ENCODE measurements at regions not wholly inside any gene's neighbourhood (a gene's known extent, or its start where the extent isn't known, plus 50 kb on each side); places are given as distances from the start of the nearest gene placed in this dataset.

- DNase-seq (ENCODE audit: low spot score in 2 of 2), result no peak
- Histone ChIP-seq H3K4me1 (no peaks in the 10 kb centered on the region), H3K9me3 (no peaks in the 10 kb centered on the region), H3K27me3 (no peaks in the 10 kb centered on the region), H3K27ac (no peak overlapping the region), H3K36me3 (no peaks in the 10 kb centered on the region), H3K4me3 (no peak overlapping the region)
- WGBS, 2 donors, result 23 to 40% methylated on average over 5 of the region's 5 CpGs
- TF ChIP-seq, protein P1, sequence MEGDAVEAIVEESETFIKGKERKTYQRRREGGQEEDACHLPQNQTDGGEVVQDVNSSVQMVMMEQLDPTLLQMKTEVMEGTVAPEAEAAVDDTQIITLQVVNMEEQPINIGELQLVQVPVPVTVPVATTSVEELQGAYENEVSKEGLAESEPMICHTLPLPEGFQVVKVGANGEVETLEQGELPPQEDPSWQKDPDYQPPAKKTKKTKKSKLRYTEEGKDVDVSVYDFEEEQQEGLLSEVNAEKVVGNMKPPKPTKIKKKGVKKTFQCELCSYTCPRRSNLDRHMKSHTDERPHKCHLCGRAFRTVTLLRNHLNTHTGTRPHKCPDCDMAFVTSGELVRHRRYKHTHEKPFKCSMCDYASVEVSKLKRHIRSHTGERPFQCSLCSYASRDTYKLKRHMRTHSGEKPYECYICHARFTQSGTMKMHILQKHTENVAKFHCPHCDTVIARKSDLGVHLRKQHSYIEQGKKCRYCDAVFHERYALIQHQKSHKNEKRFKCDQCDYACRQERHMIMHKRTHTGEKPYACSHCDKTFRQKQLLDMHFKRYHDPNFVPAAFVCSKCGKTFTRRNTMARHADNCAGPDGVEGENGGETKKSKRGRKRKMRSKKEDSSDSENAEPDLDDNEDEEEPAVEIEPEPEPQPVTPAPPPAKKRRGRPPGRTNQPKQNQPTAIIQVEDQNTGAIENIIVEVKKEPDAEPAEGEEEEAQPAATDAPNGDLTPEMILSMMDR (IDR thresholded peaks at IDR 0.05), result no peak
- TF ChIP-seq EP300 (IDR thresholded peaks at IDR 0.05) (no peak), POLR2A (IDR thresholded peaks at IDR 0.05) (no peak)
Observed at GRCh38 chr20:12318043-12318442, 400.4 kb downstream of the BTBD3 start.

DNA sequence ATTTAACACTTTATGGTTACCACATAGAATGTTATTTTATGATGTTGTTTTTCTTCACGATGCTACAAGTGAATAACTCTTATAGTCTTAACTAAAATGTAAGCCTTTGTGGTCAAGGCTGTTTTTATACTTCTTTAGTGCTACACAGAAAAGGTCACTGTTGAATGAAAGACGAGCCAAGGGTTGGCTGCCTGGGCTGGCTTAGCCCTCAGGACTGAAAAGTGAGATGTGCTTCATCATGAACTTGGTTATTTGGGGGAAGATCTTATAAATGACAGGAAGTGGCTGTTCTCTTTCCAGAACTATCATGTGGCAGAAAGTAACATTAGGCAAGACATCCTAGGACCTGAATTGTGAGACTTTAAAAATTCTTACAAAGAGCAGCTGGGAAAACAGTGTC is 404.0 kb downstream of the BTBD3 start:
- H3K9me3 ChIP-seq, result no peaks in the 10 kb centered on the region
- DNase-seq (ENCODE audit: low spot score in 2 of 2), result no peak
- TF ChIP-seq, protein P1 (IDR thresholded peaks at IDR 0.05), result no peak
- TF ChIP-seq POLR2A (IDR thresholded peaks at IDR 0.05), result no peak
- TF ChIP-seq EP300 (IDR thresholded peaks at IDR 0.05), result no peak
- H3K36me3 ChIP-seq, result no peaks in the 10 kb centered on the region
- 24 to 26% methylated on average over 2 of the region's 2 CpGs for WGBS, 2 donors
- no peak overlapping the region for H3K27ac ChIP-seq
- H3K4me1 ChIP-seq, result no peaks in the 10 kb centered on the region
- H3K4me3 ChIP-seq, result no peak overlapping the region
- H3K27me3 ChIP-seq, result no peaks in the 10 kb centered on the region

- Histone ChIP-seq H3K9me3 (peaks cover 0 to 6% (median 0%) of the 10 kb centered on the region in 4 donors), H3K36me3 (no peaks in the 10 kb centered on the region), H3K27me3 (no peaks in the 10 kb centered on the region), H3K4me1 (no peaks in the 10 kb centered on the region), H3K4me3 (no peak overlapping the region), H3K27ac (no peak overlapping the region)
- DNase-seq (ENCODE audit: low spot score in 2 of 2), result no peak
- 77 to 78% methylated on average over 2 of the region's 2 CpGs for WGBS, 2 donors
- TF ChIP-seq, protein P1 (IDR thresholded peaks at IDR 0.05), result no peak
- no peak for TF ChIP-seq EP300 (IDR thresholded peaks at IDR 0.05)
- no peak for TF ChIP-seq POLR2A (IDR thresholded peaks at IDR 0.05)
Observed at GRCh38 chr20:12327205-12327604, 409.5 kb downstream of the BTBD3 start.

DNA sequence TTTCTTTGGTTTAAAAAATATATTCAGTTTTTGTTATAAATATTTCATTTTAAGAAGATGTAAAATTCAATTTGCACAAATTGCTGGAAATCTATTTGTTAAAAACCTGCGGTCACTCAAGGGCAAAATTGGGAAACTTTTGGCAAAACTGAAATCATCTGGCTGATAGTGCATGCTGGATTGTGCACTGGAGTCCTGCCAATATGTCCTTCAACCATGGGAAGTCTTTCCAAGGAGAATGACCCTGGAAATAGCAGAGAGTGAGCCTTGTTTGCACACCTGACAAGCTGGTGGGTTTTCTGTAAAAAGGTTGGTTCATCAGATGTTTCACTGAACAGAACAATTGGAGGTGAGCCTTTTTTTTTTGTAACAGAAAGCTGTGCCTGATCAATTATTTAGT is 413.5 kb downstream of the BTBD3 start:
- Histone ChIP-seq H3K4me1 (no peaks in the 10 kb centered on the region), H3K4me3 (no peak overlapping the region), H3K27ac (no peak overlapping the region), H3K27me3 (no peaks in the 10 kb centered on the region), H3K36me3 (no peaks in the 10 kb centered on the region), H3K9me3 (peaks cover 0 to 6% (median 0%) of the 10 kb centered on the region in 4 donors)
- WGBS, 2 donors, result 83 to 98% methylated on average over 1 of the region's 1 CpG
- no peak for TF ChIP-seq POLR2A (IDR thresholded peaks at IDR 0.05)
- TF ChIP-seq, protein P1 (IDR thresholded peaks at IDR 0.05), result no peak
- TF ChIP-seq EP300 (IDR thresholded peaks at IDR 0.05), result no peak
- no peak for DNase-seq (ENCODE audit: low spot score in 2 of 2)

DNA sequence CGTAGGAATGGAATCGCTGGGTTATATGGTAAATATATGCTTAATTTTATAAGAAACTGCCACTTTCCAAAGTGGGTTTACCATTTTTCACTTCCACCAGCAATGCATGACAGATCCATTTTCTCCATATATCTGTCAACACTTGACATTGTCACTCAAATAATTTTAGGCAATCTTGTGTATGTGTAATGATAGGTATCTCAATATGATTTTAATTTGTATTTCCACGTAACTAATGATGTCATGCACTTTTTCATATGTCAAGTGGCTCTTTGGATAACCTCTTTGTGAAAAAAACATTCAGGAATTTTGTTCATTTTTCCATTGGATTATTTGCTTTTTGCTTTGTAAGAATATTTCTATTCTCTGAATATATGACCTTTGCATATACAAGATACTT is 419.9 kb downstream of the BTBD3 start:
- H3K36me3 ChIP-seq, result no peaks in the 10 kb centered on the region
- DNase-seq (ENCODE audit: low spot score in 2 of 2), result no peak
- H3K9me3 ChIP-seq, result no peaks in the 10 kb centered on the region
- TF ChIP-seq POLR2A (IDR thresholded peaks at IDR 0.05) (no peak), EP300 (IDR thresholded peaks at IDR 0.05) (no peak)
- TF ChIP-seq, protein P1 (IDR thresholded peaks at IDR 0.05), result no peak
- no peak overlapping the region for H3K4me3 ChIP-seq
- WGBS, 2 donors, result 76 to 91% methylated on average over 3 of the region's 3 CpGs
- H3K27ac ChIP-seq, result no peak overlapping the region
- H3K4me1 ChIP-seq, result no peaks in the 10 kb centered on the region
- no peaks in the 10 kb centered on the region for H3K27me3 ChIP-seq

Measured in tibial nerve (tissue), 4 donors.